ENCODE measurements at regions not wholly inside any gene's neighbourhood (a gene's known extent, or its start where the extent isn't known, plus 50 kb on each side); places are given as distances from the start of the nearest gene placed in this dataset.

DNA sequence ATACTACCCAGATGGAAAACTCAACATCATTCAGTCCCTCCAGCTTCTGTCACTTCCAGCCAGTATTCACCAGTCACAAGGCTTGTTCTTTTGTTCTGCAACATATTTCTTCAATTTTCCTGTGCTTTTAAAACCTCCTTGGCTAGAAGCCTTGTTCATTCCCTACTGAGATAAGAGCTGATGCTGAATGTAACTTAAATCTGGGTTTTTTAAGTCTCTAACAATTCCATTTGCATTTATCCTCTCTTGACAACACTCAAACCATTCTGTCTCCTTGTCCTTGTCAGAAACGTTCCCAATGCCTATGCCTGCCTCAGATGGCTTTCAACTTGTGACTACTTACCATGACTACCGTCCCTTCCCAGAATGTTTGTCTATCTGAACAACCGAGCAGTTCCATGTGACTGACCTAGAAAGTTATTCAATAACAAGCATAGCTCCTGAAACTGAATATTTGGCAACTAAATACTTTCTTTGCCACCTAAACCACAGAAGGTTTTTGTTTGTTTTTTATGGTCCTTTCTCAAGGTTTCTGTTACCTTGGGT is 682.9 kb upstream of the GALNTL6 start:
- TF ChIP-seq, protein P1, sequence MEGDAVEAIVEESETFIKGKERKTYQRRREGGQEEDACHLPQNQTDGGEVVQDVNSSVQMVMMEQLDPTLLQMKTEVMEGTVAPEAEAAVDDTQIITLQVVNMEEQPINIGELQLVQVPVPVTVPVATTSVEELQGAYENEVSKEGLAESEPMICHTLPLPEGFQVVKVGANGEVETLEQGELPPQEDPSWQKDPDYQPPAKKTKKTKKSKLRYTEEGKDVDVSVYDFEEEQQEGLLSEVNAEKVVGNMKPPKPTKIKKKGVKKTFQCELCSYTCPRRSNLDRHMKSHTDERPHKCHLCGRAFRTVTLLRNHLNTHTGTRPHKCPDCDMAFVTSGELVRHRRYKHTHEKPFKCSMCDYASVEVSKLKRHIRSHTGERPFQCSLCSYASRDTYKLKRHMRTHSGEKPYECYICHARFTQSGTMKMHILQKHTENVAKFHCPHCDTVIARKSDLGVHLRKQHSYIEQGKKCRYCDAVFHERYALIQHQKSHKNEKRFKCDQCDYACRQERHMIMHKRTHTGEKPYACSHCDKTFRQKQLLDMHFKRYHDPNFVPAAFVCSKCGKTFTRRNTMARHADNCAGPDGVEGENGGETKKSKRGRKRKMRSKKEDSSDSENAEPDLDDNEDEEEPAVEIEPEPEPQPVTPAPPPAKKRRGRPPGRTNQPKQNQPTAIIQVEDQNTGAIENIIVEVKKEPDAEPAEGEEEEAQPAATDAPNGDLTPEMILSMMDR (IDR thresholded peaks at IDR 0.05): no peak
- TF ChIP-seq POLR2A (IDR thresholded peaks at IDR 0.05): no peak

All from right lobe of liver (tissue), 4 donors.